CD14-positive monocyte (primary cell): ENCODE measurements at regions not wholly inside any gene's neighbourhood (a gene's known extent, or its start where the extent isn't known, plus 50 kb on each side); places are given as distances from the start of the nearest gene placed in this dataset.

Experiments
- DNase-seq, 3 donors: peaks; one replicate each; pipeline ENCODE4 v3.0.0-alpha.2; 2011 to 2022
- H2AFZ ChIP-seq: 2 replicates; pipeline ENCODE4 v1.6.0; 2012; ENCODE audit warnings: mild to moderate bottlenecking, low read depth, low read length, inconsistent platforms; ENCODE audit not compliant: insufficient read depth, poor library complexity, severe bottlenecking
- H3K27ac ChIP-seq, 2 donors: 1 replicate in 1 of 2; 2 replicates in 1 of 2; pipeline ENCODE4 v1.5.1; 2012 to 2013; ENCODE audit warnings: low read length in 2 of 2, control low read depth in 1 of 2, inconsistent platforms in 1 of 2, low read depth in 1 of 2, mild to moderate bottlenecking in 1 of 2
- H3K27me3 ChIP-seq, 2 donors: one replicate each; pipeline versions ENCODE4 v1.6.0 to v1.6.1; 2011 to 2013; ENCODE audit warnings: low read length in 2 of 2; ENCODE audit not compliant: control insufficient read depth in 2 of 2, insufficient read depth in 2 of 2
- H3K36me3 ChIP-seq, 2 donors: replicated peaks in 1 of 2; 1 replicate in 1 of 2; 2 replicates in 1 of 2; pipeline versions ENCODE4 v1.5.1 to v1.6.1; 2012 to 2013; ENCODE audit warnings: low read length in 2 of 2, control low read depth in 1 of 2, inconsistent platforms in 1 of 2, mild to moderate bottlenecking in 1 of 2; ENCODE audit not compliant: insufficient read depth in 2 of 2, control insufficient read depth in 1 of 2
- H3K4me1 ChIP-seq, 2 donors: 1 replicate in 1 of 2; 2 replicates in 1 of 2; pipeline versions ENCODE4 v1.5.1 to v1.6.1; 2012 to 2013; ENCODE audit warnings: low read length in 2 of 2, control low read depth in 1 of 2, inconsistent platforms in 1 of 2, mild to moderate bottlenecking in 1 of 2, moderate library complexity in 1 of 2; ENCODE audit not compliant: insufficient read depth in 2 of 2, control insufficient read depth in 1 of 2
- H3K4me2 ChIP-seq: replicated peaks from 2 replicates; pipeline ENCODE3; 2012; ENCODE audit warnings: low read length, moderate library complexity, mild to moderate bottlenecking; ENCODE audit not compliant: poor library complexity, severe bottlenecking; ENCODE audit errors: extremely low read depth
- H3K4me3 ChIP-seq, 3 experiments: fragments of 200-600 bp in 1 of 3; sonication (generic) in 1 of 3; replicated peaks in 1 of 3; 1 replicate in 2 of 3; 2 replicates in 1 of 3; pipeline ENCODE4 v1.5.1; 2011 to 2013; ENCODE audit warnings: low read length in 3 of 3, mild to moderate bottlenecking in 3 of 3, control low read depth in 2 of 3, low read depth in 2 of 3, inconsistent platforms in 1 of 3, moderate library complexity in 1 of 3
- H3K79me2 ChIP-seq: 2 replicates; pipeline ENCODE4 v1.6.0; 2012; ENCODE audit warnings: mild to moderate bottlenecking, control low read depth, inconsistent platforms, low read length, moderate library complexity; ENCODE audit not compliant: insufficient read depth
- H3K9ac ChIP-seq: 2 replicates; pipeline ENCODE4 v1.6.0; 2017; ENCODE audit warnings: low read length, mild to moderate bottlenecking; ENCODE audit not compliant: insufficient read depth, poor library complexity, severe bottlenecking
- H3K9me3 ChIP-seq, 2 donors: replicated peaks in 1 of 2; 1 replicate in 1 of 2; 2 replicates in 1 of 2; pipeline versions ENCODE4 v1.5.1 to v1.6.1; 2012 to 2013; ENCODE audit warnings: low read length in 2 of 2, control low read depth in 1 of 2; ENCODE audit not compliant: control insufficient read depth in 1 of 2, insufficient read depth in 1 of 2
- H4K20me1 ChIP-seq: 2 replicates; pipeline ENCODE4 v1.6.0; 2012; ENCODE audit warnings: mild to moderate bottlenecking, low read length, control low read depth, moderate library complexity; ENCODE audit not compliant: insufficient read depth
- H3K27ac Mint-ChIP-seq, 7 donors: one replicate each; pipeline ENCODE4 v1.8.0; 2020; ENCODE audit warnings: mild to moderate bottlenecking in 7 of 7, mixed read lengths in 7 of 7, moderate library complexity in 6 of 7, inconsistent platforms in 2 of 7
- H3K27me3 Mint-ChIP-seq, 3 donors: one replicate each; pipeline ENCODE4 v1.8.0; 2021 to 2022; ENCODE audit warnings: low read depth in 3 of 3, mild to moderate bottlenecking in 3 of 3, mixed read lengths in 3 of 3, moderate library complexity in 3 of 3, inconsistent platforms in 1 of 3
- H3K36me3 Mint-ChIP-seq, 2 donors: one replicate each; pipeline ENCODE4 v1.8.0; 2020; ENCODE audit warnings: mixed read lengths in 2 of 2, inconsistent platforms in 1 of 2, mild to moderate bottlenecking in 1 of 2
- H3K4me1 Mint-ChIP-seq: one replicate; pipeline ENCODE4 v1.8.0; 2020; ENCODE audit warnings: mild to moderate bottlenecking, mixed read lengths
- H3K4me3 Mint-ChIP-seq, 2 donors: one replicate each; pipeline ENCODE4 v1.8.0; 2020; ENCODE audit warnings: mild to moderate bottlenecking in 2 of 2, mixed read lengths in 2 of 2, moderate library complexity in 1 of 2
- H3K9me3 Mint-ChIP-seq, 7 donors: one replicate each; pipeline ENCODE4 v1.8.0; 2020 to 2022; ENCODE audit warnings: mixed read lengths in 7 of 7, mild to moderate bottlenecking in 6 of 7, moderate library complexity in 6 of 7, inconsistent platforms in 2 of 7
- CTCF ChIP-seq: fragments of 200-600 bp; IDR thresholded peaks from one replicate; pipeline ENCODE4 v1.8.0; 2022; ENCODE audit warnings: antibody characterized with exemption, mild to moderate bottlenecking
- WGBS: methylation state at CpG from one replicate; pipeline ENCODE4 v1.1.5; 2013; ENCODE audit warnings: missing lambda C conversion rate; ENCODE audit not compliant: insufficient coverage; 5-methylcytosine and 5-hydroxymethylcytosine counted together
- intact Hi-C, 2 donors: fragments of 100-400 bp; cut with micrococcal nuclease; formaldehyde crosslinking; loops; one replicate each; pipeline versions ENCODE4 v1.15.0 to v1.15.1; 2023

GRCh38 chr9:22206833-22207232 lies 197.7 kb upstream of the CDKN2B start:
- no peak overlapping the region for H3K27ac ChIP-seq
- TF ChIP-seq CTCF, result no peak
- WGBS, result no CpG with 5 or more reads among the region's 5 CpGs
- peaks cover 21 to 28% of the 10 kb centered on the region in 2 donors for H3K4me1 ChIP-seq
- H3K9me3 ChIP-seq, result no peaks in the 10 kb centered on the region
- intact Hi-C loops, result no loop called here
- H2AFZ ChIP-seq, result no peak overlapping the region
- no peaks in the 10 kb centered on the region for H3K79me2 ChIP-seq
- no peaks in the 10 kb centered on the region for H3K36me3 Mint-ChIP-seq
- DNase-seq, result no peak
- H3K4me3 Mint-ChIP-seq, result no peak overlapping the region
- H3K9me3 Mint-ChIP-seq, result no peaks in the 10 kb centered on the region
- H3K27me3 Mint-ChIP-seq, result peaks cover 3 to 10% (median 6%) of the 10 kb centered on the region in 3 donors
- no peak overlapping the region for H3K4me2 ChIP-seq
- peaks cover 26% of the 10 kb centered on the region for H3K4me1 Mint-ChIP-seq
- peaks cover 0 to 5% of the 10 kb centered on the region in 2 donors for H3K27me3 ChIP-seq
- H3K4me3 ChIP-seq, result no peak overlapping the region
- H3K36me3 ChIP-seq, result no peaks in the 10 kb centered on the region
- H3K9ac ChIP-seq, result no peak overlapping the region
- H3K27ac Mint-ChIP-seq, result no peak overlapping the region
- H4K20me1 ChIP-seq, result no peaks in the 10 kb centered on the region

- TF ChIP-seq CTCF, result no peak
- peaks cover 17 to 25% of the 10 kb centered on the region in 2 donors for H3K4me1 ChIP-seq
- no peak overlapping the region for H2AFZ ChIP-seq
- DNase-seq, result peak in 1 of 3 donors; percentile 8
- H3K9me3 ChIP-seq, result no peaks in the 10 kb centered on the region
- no CpG with 5 or more reads among the region's 1 CpG for WGBS
- peaks cover 3 to 5% (median 4%) of the 10 kb centered on the region in 3 donors for H3K27me3 Mint-ChIP-seq
- no peaks in the 10 kb centered on the region for H3K79me2 ChIP-seq
- peak overlapping the region; percentile 10 for H3K4me2 ChIP-seq
- intact Hi-C loops, result no loop called here
- H3K9ac ChIP-seq, result no peak overlapping the region
- H3K9me3 Mint-ChIP-seq, result no peaks in the 10 kb centered on the region
- no peak overlapping the region for H3K27ac Mint-ChIP-seq
- H3K4me1 Mint-ChIP-seq, result peaks cover 20% of the 10 kb centered on the region
- H3K4me3 Mint-ChIP-seq, result peak overlapping the region; percentile 1 to 55
- H3K27me3 ChIP-seq, result peaks cover 0 to 1% of the 10 kb centered on the region in 2 donors
- H3K4me3 ChIP-seq, result no peak overlapping the region
- H3K27ac ChIP-seq, result no peak overlapping the region
- H4K20me1 ChIP-seq, result no peaks in the 10 kb centered on the region
- H3K36me3 ChIP-seq, result no peaks in the 10 kb centered on the region
- H3K36me3 Mint-ChIP-seq, result no peaks in the 10 kb centered on the region
Observed at GRCh38 chr9:22208846-22209585, 199.9 kb upstream of the CDKN2B start.
